K562 (cell line): ENCODE measurements at regions not wholly inside any gene's neighbourhood (a gene's known extent, or its start where the extent isn't known, plus 50 kb on each side); places are given as distances from the start of the nearest gene placed in this dataset.

Experiments used
- FOXJ3 ChIP-seq: sonication (generic); formaldehyde crosslinking; IDR thresholded peaks from 2 replicates; pipeline ENCODE4 v1.4.0; 2020; ENCODE audit warnings: mild to moderate bottlenecking, missing genetic modification reagents
- NR2F6 ChIP-seq: fragments of 450-650 bp; formaldehyde crosslinking; IDR thresholded peaks from 2 replicates; pipeline ENCODE4 v1.4.0; 2020; ENCODE audit warnings: mild to moderate bottlenecking
- NR4A1 ChIP-seq, 2 experiments: fragments of 250-450 bp in 1 of 2; fragments of 450-650 bp in 1 of 2; sonication (Bioruptor Pico) in 1 of 2; IDR thresholded peaks; 2 replicates each; pipeline versions ENCODE4 v1.4.0 to v1.6.1; 2016 to 2020; ENCODE audit warnings: mild to moderate bottlenecking in 2 of 2, missing compliant biosample characterization in 1 of 2, missing genetic modification characterization in 1 of 2, moderate library complexity in 1 of 2
- ZNF398 ChIP-seq: fragments of 250-450 bp; sonication (Bioruptor Pico); IDR thresholded peaks from 2 replicates; pipeline ENCODE4 v1.8.0; 2021; ENCODE audit warnings: moderate library complexity, mild to moderate bottlenecking, inconsistent platforms
- ZNF445 ChIP-seq: fragments of 250-450 bp; sonication (Bioruptor Pico); IDR thresholded peaks from 2 replicates; pipeline ENCODE4 v1.4.0; 2020; ENCODE audit warnings: low read depth, mild to moderate bottlenecking, moderate library complexity
- TF ChIP-seq, protein P1 (sequence below), 2 experiments: fragments of 450-650 bp; IDR thresholded peaks; 2 replicates each; pipeline ENCODE4 v1.6.1; 2016; ENCODE audit warnings: mild to moderate bottlenecking in 2 of 2, borderline replicate concordance in 1 of 2, low read depth in 1 of 2, moderate library complexity in 1 of 2

DNA sequence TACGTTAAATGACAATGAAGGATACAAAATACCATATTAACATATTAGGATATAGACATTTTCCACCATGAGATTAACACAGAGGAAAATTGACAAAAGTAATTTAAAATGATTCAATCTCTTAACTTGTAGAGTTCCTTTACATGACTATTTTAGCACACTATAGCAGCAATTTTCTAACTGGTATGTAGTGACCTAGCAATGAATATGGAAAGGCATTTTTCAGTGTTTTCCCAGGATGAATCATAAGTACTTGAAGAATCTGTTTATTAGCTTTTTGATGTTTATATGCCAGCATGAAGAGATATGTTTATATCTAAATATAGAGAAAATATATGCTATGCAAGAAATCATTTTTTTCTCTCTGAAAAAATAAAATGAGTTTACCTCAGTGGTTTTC is 782.5 kb upstream of the CDH10 start (continued):
- TF ChIP-seq, protein P1, sequence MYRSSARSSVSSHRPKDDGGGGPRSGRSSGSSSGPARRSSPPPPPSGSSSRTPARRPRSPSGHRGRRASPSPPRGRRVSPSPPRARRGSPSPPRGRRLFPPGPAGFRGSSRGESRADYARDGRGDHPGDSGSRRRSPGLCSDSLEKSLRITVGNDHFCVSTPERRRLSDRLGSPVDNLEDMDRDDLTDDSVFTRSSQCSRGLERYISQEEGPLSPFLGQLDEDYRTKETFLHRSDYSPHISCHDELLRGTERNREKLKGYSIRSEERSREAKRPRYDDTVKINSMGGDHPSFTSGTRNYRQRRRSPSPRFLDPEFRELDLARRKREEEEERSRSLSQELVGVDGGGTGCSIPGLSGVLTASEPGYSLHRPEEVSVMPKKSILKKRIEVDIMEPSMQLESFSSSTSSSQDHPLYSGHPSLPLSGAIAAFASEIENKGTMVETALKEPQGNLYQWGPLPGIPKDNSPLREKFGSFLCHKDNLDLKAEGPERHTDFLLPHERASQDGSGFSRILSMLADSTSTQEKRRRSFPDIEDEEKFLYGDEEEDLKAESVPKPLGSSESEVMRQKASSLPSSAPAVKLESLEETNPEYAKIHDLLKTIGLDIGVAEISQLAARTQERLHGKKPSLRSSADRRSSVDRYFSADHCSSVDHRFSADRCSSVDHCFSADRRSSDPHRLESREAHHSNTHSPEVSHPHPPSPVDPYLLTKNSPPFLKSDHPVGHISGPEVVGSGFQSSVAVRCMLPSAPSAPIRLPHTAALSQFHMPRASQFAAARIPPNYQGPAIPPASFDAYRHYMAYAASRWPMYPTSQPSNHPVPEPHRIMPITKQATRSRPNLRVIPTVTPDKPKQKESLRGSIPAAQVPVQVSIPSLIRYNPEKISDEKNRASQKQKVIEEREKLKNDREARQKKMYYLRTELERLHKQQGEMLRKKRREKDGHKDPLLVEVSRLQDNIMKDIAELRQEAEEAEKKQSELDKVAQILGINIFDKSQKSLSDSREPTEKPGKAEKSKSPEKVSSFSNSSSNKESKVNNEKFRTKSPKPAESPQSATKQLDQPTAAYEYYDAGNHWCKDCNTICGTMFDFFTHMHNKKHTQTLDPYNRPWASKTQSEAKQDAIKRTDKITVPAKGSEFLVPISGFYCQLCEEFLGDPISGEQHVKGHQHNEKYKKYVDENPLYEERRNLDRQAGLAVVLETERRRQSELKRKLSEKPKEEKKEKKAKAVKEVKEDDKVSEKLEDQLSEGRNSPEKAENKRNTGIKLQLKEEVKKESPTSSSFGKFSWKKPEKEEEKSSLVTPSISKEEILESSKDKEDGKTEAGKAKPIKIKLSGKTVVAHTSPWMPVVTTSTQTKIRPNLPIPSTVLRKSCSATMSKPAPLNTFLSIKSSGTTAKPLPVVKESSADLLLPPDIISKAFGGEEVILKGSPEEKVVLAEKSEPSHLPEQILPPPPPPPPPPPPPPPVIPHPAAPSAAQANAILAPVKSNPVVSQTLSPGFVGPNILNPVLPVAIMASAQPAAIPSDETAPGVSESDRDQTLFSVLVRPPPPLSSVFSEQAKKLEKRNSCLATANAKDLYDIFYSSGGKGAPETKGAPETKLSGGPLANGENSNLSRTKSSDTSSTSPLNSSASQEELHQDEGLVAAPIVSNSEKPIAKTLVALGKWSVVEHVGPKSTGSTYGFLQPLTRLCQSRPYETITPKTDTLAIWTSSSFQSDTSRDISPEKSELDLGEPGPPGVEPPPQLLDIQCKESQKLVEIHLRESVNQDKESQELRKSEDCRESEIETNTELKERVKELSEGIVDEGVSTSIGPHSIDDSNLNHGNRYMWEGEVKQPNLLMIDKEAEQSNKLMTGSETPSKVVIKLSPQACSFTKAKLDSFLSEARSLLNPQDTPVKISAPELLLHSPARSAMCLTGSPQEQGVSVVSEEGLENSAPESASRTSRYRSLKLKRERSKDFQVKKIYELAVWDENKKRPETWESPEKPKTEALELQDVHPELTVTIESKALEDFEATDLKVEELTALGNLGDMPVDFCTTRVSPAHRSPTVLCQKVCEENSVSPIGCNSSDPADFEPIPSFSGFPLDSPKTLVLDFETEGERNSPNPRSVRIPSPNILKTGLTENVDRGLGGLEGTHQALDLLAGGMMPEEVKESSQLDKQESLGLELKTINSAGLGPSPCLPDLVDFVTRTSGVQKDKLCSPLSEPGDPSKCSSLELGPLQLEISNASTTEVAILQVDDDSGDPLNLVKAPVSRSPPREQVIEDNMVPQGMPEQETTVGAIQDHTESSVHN (IDR thresholded peaks at IDR 0.05; ENCODE audit: borderline replicate concordance in 1 of 2, low read depth in 1 of 2) = no peak
- TF ChIP-seq NR4A1 (CRISPR knock-in tag; IDR thresholded peaks at IDR 0.05) (no peak), NR4A1 (tag; IDR thresholded peaks at IDR 0.05) (no peak), ZNF445 (CRISPR knock-in tag) (no peak), ZNF398 (CRISPR knock-in tag) (no peak), NR2F6 (CRISPR knock-in tag) (no peak), FOXJ3 (CRISPR knock-in tag) (no peak)
- TF ChIP-seq, all 486 proteins: peak for 0
